Fibroblast of villous mesenchyme (primary cell): ENCODE measurements at regions not wholly inside any gene's neighbourhood (a gene's known extent, or its start where the extent isn't known, plus 50 kb on each side); places are given as distances from the start of the nearest gene placed in this dataset.

Experiments used
- DNase-seq: peaks from one replicate; pipeline ENCODE4 v3.0.0-alpha.2; 2010; ENCODE audit warnings: low read depth
- H3K4me3 ChIP-seq: 2 replicates; pipeline ENCODE4 v1.5.1; 2011; ENCODE audit warnings: low read depth, mild to moderate bottlenecking, low read length
- TF ChIP-seq, protein P1 (sequence below): IDR thresholded peaks from 2 replicates; pipeline ENCODE4 v1.5.1; 2012; ENCODE audit warnings: low read depth, mild to moderate bottlenecking, low read length; ENCODE audit not compliant: insufficient read depth

DNA sequence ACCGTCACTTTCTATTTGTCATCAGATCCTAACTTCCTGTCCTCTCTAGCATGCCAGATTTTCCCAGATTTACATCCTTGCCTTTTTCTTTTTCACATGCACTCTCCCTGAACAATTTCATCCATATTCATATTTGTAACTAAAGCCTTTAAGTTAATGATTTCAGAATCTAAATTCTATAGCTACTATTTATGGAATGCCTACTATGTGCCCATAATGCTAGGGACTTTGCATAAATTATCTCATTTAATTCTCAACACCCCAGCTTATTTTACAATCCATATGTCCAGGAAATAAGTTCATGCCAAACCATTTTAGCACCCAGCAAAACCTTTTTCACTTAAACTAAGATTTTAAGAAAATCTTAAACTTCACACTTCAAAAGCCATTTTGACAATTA is 531.9 kb downstream of the NUP35 start:
- TF ChIP-seq, protein P1, sequence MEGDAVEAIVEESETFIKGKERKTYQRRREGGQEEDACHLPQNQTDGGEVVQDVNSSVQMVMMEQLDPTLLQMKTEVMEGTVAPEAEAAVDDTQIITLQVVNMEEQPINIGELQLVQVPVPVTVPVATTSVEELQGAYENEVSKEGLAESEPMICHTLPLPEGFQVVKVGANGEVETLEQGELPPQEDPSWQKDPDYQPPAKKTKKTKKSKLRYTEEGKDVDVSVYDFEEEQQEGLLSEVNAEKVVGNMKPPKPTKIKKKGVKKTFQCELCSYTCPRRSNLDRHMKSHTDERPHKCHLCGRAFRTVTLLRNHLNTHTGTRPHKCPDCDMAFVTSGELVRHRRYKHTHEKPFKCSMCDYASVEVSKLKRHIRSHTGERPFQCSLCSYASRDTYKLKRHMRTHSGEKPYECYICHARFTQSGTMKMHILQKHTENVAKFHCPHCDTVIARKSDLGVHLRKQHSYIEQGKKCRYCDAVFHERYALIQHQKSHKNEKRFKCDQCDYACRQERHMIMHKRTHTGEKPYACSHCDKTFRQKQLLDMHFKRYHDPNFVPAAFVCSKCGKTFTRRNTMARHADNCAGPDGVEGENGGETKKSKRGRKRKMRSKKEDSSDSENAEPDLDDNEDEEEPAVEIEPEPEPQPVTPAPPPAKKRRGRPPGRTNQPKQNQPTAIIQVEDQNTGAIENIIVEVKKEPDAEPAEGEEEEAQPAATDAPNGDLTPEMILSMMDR, result no peak

DNA sequence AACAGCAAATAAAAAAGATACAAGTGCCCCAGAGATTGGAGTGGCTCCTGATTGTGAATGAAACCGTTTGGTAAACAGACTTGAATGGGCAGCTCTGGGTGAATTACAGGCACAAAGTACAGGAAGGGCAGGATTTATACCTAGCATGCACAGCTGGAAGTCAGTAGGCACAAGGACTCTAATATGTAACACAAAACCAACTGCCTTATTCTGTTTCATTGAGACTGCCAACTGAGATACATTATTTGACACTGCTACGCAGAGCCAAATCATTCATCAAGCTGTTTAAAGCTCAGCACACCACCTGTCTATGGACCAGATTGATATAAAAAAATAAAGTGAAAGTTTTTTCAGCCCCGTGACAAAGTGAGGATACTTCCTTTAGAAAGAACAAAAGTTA is 541.2 kb downstream of the NUP35 start:
- H3K4me3 ChIP-seq, result no peak overlapping the region
- TF ChIP-seq, protein P1, result no peak
- no peak for DNase-seq

More for the DNA sequence above, 531.9 kb downstream of the NUP35 start:
- no peak for DNase-seq
- H3K4me3 ChIP-seq, result no peak overlapping the region

DNA sequence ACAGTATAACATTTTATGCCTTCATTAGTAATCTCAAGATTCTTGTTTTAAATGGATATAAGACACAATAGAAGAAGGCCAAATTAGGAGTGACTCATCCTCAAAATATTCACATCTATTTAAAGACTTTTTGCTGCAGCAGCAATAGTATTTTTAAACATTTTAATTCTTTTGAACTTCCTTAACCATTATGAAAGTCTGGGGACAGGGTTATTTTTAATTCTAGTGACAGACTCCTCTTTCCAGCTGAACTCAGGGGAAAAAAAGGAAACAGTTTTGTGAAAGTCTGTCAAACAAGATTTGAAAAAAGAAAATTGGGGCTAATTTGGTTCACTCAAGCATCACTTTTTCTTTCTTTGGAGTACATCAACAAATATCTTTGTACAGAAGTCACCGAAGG is 541.8 kb downstream of the NUP35 start:
- TF ChIP-seq, protein P1, result no peak
- no peak for DNase-seq
- H3K4me3 ChIP-seq, result no peak overlapping the region

DNA sequence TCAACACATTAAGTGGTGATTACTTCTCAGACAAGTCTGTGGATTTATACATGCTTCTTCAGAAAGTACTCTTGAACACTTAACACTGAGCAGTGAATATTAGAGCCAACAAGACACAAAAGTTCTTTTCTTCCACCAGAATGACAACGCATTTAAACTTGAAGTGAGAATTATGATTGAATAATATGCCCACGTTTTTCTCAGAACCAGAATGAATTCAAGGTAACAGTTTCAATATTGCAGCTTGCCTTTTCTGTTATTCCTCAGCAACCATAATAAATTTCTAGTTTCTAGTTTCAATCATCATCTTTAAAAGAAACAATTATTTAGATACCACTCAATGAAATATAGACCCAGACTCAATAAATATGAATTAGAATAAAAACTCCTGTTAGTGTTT is 547.0 kb downstream of the NUP35 start:
- no peak for DNase-seq
- TF ChIP-seq, protein P1, result no peak
- H3K4me3 ChIP-seq, result no peak overlapping the region

DNA sequence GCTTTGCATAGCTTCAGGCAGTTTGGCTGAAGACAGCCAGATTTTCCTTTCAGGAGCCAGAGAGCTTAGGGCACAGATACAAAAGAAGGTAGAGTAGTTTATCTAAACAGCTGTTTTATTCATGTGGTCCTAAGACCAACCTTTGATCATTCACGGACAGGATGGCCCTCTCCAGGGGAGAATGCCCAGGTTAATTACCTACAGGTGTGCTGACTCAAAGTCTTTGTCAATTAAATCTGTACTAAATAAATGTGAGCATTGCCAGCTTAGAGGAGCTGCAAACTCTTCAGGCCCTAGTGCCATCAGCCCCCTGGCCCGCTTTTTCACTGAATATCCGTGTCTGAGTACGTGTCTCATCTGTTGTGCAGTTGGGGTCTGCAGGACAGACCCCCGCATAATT is 554.7 kb downstream of the NUP35 start:
- H3K4me3 ChIP-seq, result no peak overlapping the region
- DNase-seq, result no peak
- TF ChIP-seq, protein P1, result no peak

DNA sequence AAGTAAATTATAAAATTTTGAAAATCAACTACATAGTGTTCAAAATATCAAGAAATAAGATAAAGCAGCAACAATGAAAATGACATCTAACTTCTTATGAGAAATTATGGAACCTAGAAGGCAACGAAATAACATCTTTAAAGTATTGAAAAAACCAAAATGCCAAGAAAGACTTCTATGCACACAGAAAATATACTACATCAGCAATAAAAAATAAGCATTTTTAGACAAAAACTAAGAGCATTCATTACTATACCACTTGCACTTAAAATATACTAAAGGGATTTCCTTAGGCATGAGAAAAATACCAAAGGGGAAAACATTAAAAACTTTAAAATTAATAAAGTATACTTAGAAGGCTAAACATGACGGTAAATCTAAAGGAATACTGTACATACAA is 556.3 kb downstream of the NUP35 start:
- DNase-seq, result no peak
- TF ChIP-seq, protein P1, result no peak
- H3K4me3 ChIP-seq, result no peak overlapping the region

DNA sequence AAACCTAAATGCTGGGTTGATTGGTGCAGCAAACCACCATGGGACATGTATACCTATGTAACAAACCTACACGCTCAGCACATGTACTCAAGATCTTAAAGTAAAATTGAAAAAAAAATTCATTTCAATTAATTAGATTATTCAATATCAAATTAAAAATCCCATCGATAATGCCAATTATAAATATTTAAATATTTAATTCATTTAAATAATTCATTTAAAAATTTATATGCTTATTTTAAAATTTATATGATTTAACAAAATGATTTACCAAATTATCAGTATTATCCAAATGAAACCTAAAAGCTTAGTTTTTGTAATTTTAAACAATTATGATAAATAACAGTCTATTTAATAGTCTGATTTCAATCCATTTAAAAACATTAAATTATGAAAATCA is 560.4 kb downstream of the NUP35 start:
- no peak overlapping the region for H3K4me3 ChIP-seq
- TF ChIP-seq, protein P1, result no peak

More for the DNA sequence above, 560.4 kb downstream of the NUP35 start:
- DNase-seq, result no peak
